A549 (cell line): ENCODE measurements at regions not wholly inside any gene's neighbourhood (a gene's known extent, or its start where the extent isn't known, plus 50 kb on each side); places are given as distances from the start of the nearest gene placed in this dataset.
A peak's percentile ranks its signal among the peaks of the same experiment; 100 is the strongest.
"Not testable (repeated sequence)": the region's sequence is repeated elsewhere in the genome, so short reads cannot be mapped to it uniquely, and the experiment has no call there.

Experiments
- ATAC-seq, 2 experiments: fragments of 200-7000 bp in 1 of 2; fragments of >200 bp in 1 of 2; cut with Nextera tagmentation in 1 of 2; cut with Tn5 transposase in 1 of 2; 3 replicates each; pipeline versions ENCODE4 v1.8.0 to v1.9.1; 2018 to 2020; ENCODE audit warnings: mild to moderate bottlenecking in 1 of 2, moderate library complexity in 1 of 2
- CTCF ChIA-PET: fragments of 300-600 bp; sonication (Branson Sonifier 250); formaldehyde crosslinking; extraction: SDS; loops from one replicate; lab custom pipeline; 2021; ENCODE audit warnings: antibody characterized with exemption, inconsistent platforms; lab: Yijun Ruan, JAX
- POLR2A ChIA-PET: fragments of 350-600 bp; formaldehyde crosslinking; extraction: SDS; loops from one replicate; lab custom pipeline; 2021; ENCODE audit warnings: antibody characterized with exemption, inconsistent platforms; lab: Yijun Ruan, JAX
- DNase-seq, 2 experiments: peaks; one replicate each; pipeline versions ENCODE4 v3.0.0 to v3.0.0-alpha.2; 2011 to 2016; ENCODE audit warnings: low read depth in 1 of 2, low spot score in 1 of 2
- FAIRE-seq: peaks from 2 replicates; lab custom pipeline; 2011; peaks lifted over from hg19 to GRCh38; lab: Jason Lieb, UNC
- H3K27ac ChIP-seq, 2 experiments: fragments of >200 bp; sonication (Bioruptor Twin); formaldehyde crosslinking; 3 replicates each; pipeline ENCODE4 v1.5.1; 2016 to 2017
- H3K4me1 ChIP-seq: fragments of >200 bp; sonication (Bioruptor Twin); formaldehyde crosslinking; 3 replicates; pipeline ENCODE4 v1.6.1; 2016
- H3K4me2 ChIP-seq: fragments of >200 bp; sonication (Bioruptor Twin); formaldehyde crosslinking; 3 replicates; pipeline ENCODE4 v1.6.1; 2016
- H3K4me3 ChIP-seq: fragments of >200 bp; sonication (Bioruptor Twin); formaldehyde crosslinking; 3 replicates; pipeline ENCODE4 v1.5.1; 2016
- H3K9me3 ChIP-seq: fragments of >200 bp; sonication (Bioruptor Twin); formaldehyde crosslinking; 3 replicates; pipeline ENCODE4 v1.6.1; 2016
- CEBPB ChIP-seq, 2 experiments: fragments of >200 bp in 1 of 2; sonication (Bioruptor Twin) in 1 of 2; formaldehyde crosslinking in 1 of 2; IDR thresholded peaks; 2 replicates each; pipeline ENCODE4 v1.6.1; 2012 to 2016
- FOSB ChIP-seq: fragments of 250-450 bp; sonication (Bioruptor Pico); IDR thresholded peaks from 2 replicates; pipeline ENCODE4 v1.5.0; 2020; ENCODE audit warnings: mild to moderate bottlenecking, moderate library complexity
- GATA3 ChIP-seq: IDR thresholded peaks from 2 replicates; pipeline ENCODE4 v1.6.1; 2012; ENCODE audit warnings: borderline replicate concordance
- JUNB ChIP-seq: fragments of >200 bp; sonication (Bioruptor Twin); formaldehyde crosslinking; IDR thresholded peaks from 2 replicates; pipeline ENCODE4 v1.6.1; 2016
- MYC ChIP-seq: IDR thresholded peaks from 2 replicates; pipeline ENCODE4 v1.6.1; 2012; ENCODE audit warnings: mild to moderate bottlenecking, inconsistent platforms, low read length, improper control_type of control experiment, borderline replicate concordance
- POLR2A ChIP-seq: IDR thresholded peaks from 2 replicates; pipeline ENCODE4 v1.6.1; 2012; ENCODE audit warnings: mild to moderate bottlenecking, low read length
- RARB ChIP-seq: fragments of 250-450 bp; sonication (Bioruptor Pico); IDR thresholded peaks from 2 replicates; pipeline ENCODE4 v1.8.0; 2021; ENCODE audit warnings: mild to moderate bottlenecking, moderate library complexity
- RCOR1 ChIP-seq: fragments of 150-350 bp; IDR thresholded peaks from 2 replicates; pipeline ENCODE4 v1.6.1; 2014; ENCODE audit warnings: antibody characterized with exemption, low read length, low read depth
- SMC3 ChIP-seq: fragments of >200 bp; sonication (Bioruptor Twin); formaldehyde crosslinking; IDR thresholded peaks from 3 replicates; pipeline ENCODE4 v1.6.1; 2018; ENCODE audit warnings: inconsistent platforms
- TFCP2L1 ChIP-seq: fragments of 250-450 bp; sonication (Bioruptor Pico); IDR thresholded peaks from 2 replicates; pipeline ENCODE4 v1.5.0; 2021; ENCODE audit warnings: mild to moderate bottlenecking
- WGBS: methylation state at CpG from one replicate; pipeline ENCODE4 v1.1.6; 2017; ENCODE audit errors: missing lambda C conversion rate; 5-methylcytosine and 5-hydroxymethylcytosine counted together
- small RNA-seq, 6 experiments: library from RNA; depleted of rRNA; stranded (forward); fragments of <200 nt; gene quantifications; one replicate each; pipeline ENCODE3, GENCODE V24; 2012
- TF ChIP-seq, protein P1 (sequence below): IDR thresholded peaks from 2 replicates; pipeline ENCODE4 v1.6.1; 2012
- TF ChIP-seq, protein P2 (sequence below): IDR thresholded peaks from 2 replicates; pipeline ENCODE4 v1.6.1; 2012; ENCODE audit warnings: low read depth, borderline replicate concordance
- TF ChIP-seq, protein P3 (sequence below): fragments of 150-350 bp; IDR thresholded peaks from 2 replicates; pipeline ENCODE4 v1.6.1; 2014; ENCODE audit warnings: low read depth, mild to moderate bottlenecking, low read length

DNA sequence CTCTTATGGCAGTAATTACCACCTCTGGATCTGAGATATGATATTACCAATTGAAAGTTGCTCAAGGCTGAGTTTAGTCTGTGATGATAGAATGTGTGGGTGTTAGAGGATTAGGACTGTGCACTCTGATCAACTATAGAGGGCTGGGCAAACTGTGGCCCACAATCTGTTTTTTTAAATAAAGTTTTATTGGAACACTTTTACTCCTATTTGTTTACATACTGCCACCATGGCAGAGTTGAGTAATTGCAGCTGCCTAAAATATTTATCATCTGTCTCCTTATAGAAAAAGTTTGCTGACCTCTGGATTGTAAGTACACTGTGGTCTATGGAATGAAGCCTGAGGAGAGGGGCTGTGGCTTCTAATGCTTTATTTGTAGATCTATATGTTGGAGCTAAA, 71.5 kb upstream of the N4BP1 start:
- H3K4me1 ChIP-seq = no peaks in the 10 kb centered on the region
- TF ChIP-seq MYC (no peak), TFCP2L1 (no peak), FOSB (no peak)
- TF ChIP-seq, protein P1, sequence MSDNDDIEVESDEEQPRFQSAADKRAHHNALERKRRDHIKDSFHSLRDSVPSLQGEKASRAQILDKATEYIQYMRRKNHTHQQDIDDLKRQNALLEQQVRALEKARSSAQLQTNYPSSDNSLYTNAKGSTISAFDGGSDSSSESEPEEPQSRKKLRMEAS = no peak
- DNase-seq = no peak
- no peak overlapping the region for H3K27ac ChIP-seq
- ChIA-PET POLR2A (no interaction called here), CTCF (no interaction called here)
- H3K4me2 ChIP-seq = no peak overlapping the region
- H3K4me3 ChIP-seq = no peak overlapping the region
- H3K9me3 ChIP-seq = no peaks in the 10 kb centered on the region
- no peak for FAIRE-seq
- no peak for ATAC-seq

DNA sequence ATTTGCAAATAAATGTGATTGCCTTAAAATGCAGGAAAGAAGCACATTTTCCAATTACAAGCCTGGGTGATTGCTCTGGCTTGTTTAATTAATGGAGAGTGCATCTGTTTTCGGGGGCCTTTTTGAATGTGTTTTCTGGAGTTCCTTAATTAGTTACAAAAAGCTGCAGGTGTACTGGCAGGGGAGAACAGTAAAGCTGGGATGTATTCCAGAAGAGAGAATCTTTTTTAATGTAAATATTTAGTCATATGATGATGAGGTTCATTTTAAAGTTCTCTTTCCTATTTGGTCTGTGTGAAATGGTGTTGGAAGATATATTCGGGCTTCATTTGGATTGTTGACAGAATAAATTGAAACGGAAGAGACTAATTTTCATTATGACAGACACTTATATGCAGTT, 70.9 kb upstream of the N4BP1 start:
- ChIA-PET CTCF (no interaction called here), POLR2A (no interaction called here)
- no peaks in the 10 kb centered on the region for H3K4me1 ChIP-seq
- TF ChIP-seq, protein P2, sequence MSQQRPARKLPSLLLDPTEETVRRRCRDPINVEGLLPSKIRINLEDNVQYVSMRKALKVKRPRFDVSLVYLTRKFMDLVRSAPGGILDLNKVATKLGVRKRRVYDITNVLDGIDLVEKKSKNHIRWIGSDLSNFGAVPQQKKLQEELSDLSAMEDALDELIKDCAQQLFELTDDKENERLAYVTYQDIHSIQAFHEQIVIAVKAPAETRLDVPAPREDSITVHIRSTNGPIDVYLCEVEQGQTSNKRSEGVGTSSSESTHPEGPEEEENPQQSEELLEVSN = no peak
- no peak for TF ChIP-seq SMC3
- TF ChIP-seq, protein P3, sequence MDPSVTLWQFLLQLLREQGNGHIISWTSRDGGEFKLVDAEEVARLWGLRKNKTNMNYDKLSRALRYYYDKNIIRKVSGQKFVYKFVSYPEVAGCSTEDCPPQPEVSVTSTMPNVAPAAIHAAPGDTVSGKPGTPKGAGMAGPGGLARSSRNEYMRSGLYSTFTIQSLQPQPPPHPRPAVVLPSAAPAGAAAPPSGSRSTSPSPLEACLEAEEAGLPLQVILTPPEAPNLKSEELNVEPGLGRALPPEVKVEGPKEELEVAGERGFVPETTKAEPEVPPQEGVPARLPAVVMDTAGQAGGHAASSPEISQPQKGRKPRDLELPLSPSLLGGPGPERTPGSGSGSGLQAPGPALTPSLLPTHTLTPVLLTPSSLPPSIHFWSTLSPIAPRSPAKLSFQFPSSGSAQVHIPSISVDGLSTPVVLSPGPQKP = no peak
- no peak overlapping the region for H3K27ac ChIP-seq
- no peak for DNase-seq
- no peak overlapping the region for H3K4me3 ChIP-seq
- no peak overlapping the region for H3K4me2 ChIP-seq
- no peak for ATAC-seq
- FAIRE-seq = no peak
- no peaks in the 10 kb centered on the region for H3K9me3 ChIP-seq
- 12% methylated on average over 3 of the region's 3 CpGs for WGBS

DNA sequence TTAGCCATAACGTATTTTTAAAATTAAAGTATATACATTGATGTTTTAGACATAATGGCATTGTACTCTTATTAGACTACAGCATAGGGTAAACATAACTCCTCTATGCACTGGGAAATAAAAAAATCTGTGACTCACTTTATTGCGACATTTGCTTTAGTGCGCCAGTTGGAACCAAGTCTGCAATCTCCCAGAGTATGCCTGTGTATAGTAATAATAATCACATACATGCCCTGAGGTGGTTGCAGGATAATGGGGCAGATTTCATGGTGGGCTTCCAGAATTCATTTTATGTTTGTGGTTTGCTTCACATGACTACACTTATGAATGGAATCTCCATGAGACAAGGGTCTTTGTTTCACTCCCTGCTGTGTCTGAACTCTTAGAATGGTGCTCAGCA, 66.9 kb upstream of the N4BP1 start:
- H3K27ac ChIP-seq = no peak overlapping the region
- no peak overlapping the region for H3K4me3 ChIP-seq
- POLR2A ChIA-PET = no interaction called here
- no peak for FAIRE-seq
- TF ChIP-seq CEBPB (IDR thresholded peaks at IDR 0.05) (peak in 1 of 2 experiments; percentile 52; a peak in 2 of 4 replicates), POLR2A (no peak)
- TF ChIP-seq, all 56 proteins: peak for 1
- DNase-seq = no peak
- Histone ChIP-seq H3K4me2 (no peak overlapping the region), H3K9me3 (no peaks in the 10 kb centered on the region), H3K4me1 (no peaks in the 10 kb centered on the region)
- CTCF ChIA-PET = interaction anchor here (0.9 to 2.5 kb wide), 2 partner anchors 10 to 673 kb away, joined by 3 to 12 read pairs; no protein-coding TSS in a partner anchor
- no peak for ATAC-seq
- WGBS = 45% methylated on average over 3 of the region's 3 CpGs

DNA sequence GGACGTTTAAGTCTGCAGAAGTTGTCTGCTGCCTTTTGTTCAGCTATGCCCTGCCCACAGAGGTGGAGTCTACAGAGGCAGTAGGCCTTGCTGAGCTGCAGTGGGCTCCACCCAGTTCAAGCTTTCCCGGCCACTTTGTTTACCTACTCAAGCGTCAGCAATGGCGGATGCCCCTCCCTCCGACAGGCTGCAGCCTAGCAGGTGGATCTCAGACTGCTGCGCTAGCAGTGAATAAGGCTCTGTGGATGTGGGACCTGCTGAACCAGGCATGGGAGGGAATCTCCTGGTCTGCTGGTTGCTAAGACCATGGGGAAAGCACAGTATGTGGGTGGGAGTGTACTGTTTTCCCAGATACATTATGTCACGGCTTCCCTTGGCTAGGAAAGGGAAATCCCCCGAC, 58.2 kb upstream of the N4BP1 start:
- WGBS = 28% methylated on average over 8 of the region's 8 CpGs
- H3K4me3 ChIP-seq, CTCF ChIA-PET, H3K4me2 ChIP-seq, H3K4me1 ChIP-seq, FAIRE-seq, DNase-seq, ATAC-seq, POLR2A ChIA-PET, H3K9me3 ChIP-seq, H3K27ac ChIP-seq: not testable (repeated sequence)

DNA sequence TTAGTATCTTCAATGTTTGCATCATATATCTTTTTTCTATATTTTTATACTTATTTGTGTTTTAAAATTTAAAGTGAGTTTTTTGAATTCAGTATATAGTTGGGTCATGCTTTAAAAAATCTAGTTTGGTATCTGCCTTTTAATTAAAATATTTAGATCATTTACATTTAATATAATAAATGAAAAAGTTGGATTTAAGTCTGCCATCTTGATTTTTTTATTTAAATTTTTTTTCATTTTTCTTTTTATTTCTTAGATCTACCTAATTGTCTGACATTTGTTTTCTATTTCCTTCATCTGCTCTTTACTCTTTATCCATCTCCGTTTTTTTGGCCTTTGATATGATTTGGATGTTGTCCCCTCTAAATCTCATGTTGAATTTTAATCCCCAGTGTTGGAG, 50.0 kb upstream of the N4BP1 start:
- ATAC-seq = no peak

More for the DNA sequence above, 50.0 kb upstream of the N4BP1 start:
- Histone ChIP-seq H3K27ac (no peak overlapping the region), H3K4me3 (no peak overlapping the region), H3K4me2 (no peak overlapping the region), H3K4me1 (no peaks in the 10 kb centered on the region), H3K9me3 (peaks cover 18% of the 10 kb centered on the region)
- FAIRE-seq (no peak), DNase-seq (no peak)
- 3% methylated on average over 1 of the region's 1 CpG for WGBS
- POLR2A ChIA-PET = no interaction called here
- CTCF ChIA-PET = no interaction called here
- no peak for TF ChIP-seq RCOR1
- no peak for TF ChIP-seq JUNB
- no peak for TF ChIP-seq RARB
- TF ChIP-seq GATA3 = no peak

Small RNAs in the stretch of these regions (small RNA-seq; reads per million reads assigned to genes)
- gene AC023827.1 (0 reads per million in 6 experiments), gene MTND4LP25 (0 reads per million in 6 experiments), gene RNU6-257P (0 reads per million in 6 experiments)
